Parathyroid adenoma (tissue), 2 donors: ENCODE measurements at regions not wholly inside any gene's neighbourhood (a gene's known extent, or its start where the extent isn't known, plus 50 kb on each side); places are given as distances from the start of the nearest gene placed in this dataset.

Experiments
- H2AFZ ChIP-seq: fragments of 300-600 bp; sonication (generic); one replicate; pipeline ENCODE4 v1.7.0; 2017; ENCODE audit warnings: antibody characterized with exemption, mild to moderate bottlenecking
- H3K27ac ChIP-seq: fragments of 300-600 bp; sonication (generic); one replicate; pipeline ENCODE4 v1.7.0; 2017
- H3K27me3 ChIP-seq: fragments of 300-600 bp; sonication (generic); one replicate; pipeline ENCODE4 v1.7.0; 2017; ENCODE audit warnings: low read length; ENCODE audit not compliant: control insufficient read depth, insufficient read depth
- H3K36me3 ChIP-seq: fragments of 300-600 bp; sonication (generic); one replicate; pipeline ENCODE4 v1.7.0; 2017; ENCODE audit warnings: low read length; ENCODE audit not compliant: control insufficient read depth, insufficient read depth
- H3K4me1 ChIP-seq: fragments of 300-600 bp; sonication (generic); one replicate; pipeline ENCODE4 v1.7.0; 2017; ENCODE audit warnings: control low read depth
- H3K4me2 ChIP-seq: fragments of 300-600 bp; sonication (generic); one replicate; pipeline ENCODE4 v1.7.0; 2017; ENCODE audit warnings: low read length
- H3K4me3 ChIP-seq: fragments of 300-600 bp; sonication (generic); one replicate; pipeline ENCODE4 v1.7.0; 2017; ENCODE audit warnings: low read depth, low read length
- H3K79me2 ChIP-seq: fragments of 300-600 bp; sonication (generic); one replicate; pipeline ENCODE4 v1.7.0; 2017; ENCODE audit warnings: control low read depth
- H3K9ac ChIP-seq: fragments of 300-600 bp; sonication (generic); one replicate; pipeline ENCODE4 v1.7.0; 2017; ENCODE audit warnings: mild to moderate bottlenecking
- H3K9me3 ChIP-seq: fragments of 300-600 bp; sonication (generic); one replicate; pipeline ENCODE4 v1.7.0; 2017; ENCODE audit warnings: low read length; ENCODE audit not compliant: control insufficient read depth
- CTCF ChIP-seq: fragments of 300-600 bp; sonication (generic); IDR thresholded peaks from one replicate; pipeline ENCODE4 v1.7.0; 2017; ENCODE audit warnings: antibody characterized with exemption, mild to moderate bottlenecking
- donor health status: primary hyperparathyroidism.

DNA sequence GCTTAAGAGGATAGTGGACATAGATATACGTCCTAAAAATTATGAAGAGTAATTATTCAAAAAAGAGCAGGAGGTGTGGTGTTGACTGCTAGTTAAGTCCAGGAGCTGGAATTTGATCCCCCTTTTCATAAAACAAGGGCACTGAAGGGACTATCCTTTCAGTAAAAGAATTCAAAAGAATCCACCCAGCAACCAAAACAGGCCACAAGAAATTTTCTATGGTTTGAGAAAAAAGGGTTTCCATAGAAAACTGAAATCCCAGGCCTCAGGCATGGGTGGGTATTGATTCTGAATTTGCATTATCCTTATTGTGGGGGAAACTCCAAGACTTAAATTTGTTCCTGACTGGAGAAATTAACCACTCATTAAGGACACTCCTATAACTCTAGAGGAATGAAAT lies 269.0 kb upstream of the MPDZ start:
- H3K27ac ChIP-seq: no peak overlapping the region
- TF ChIP-seq CTCF: no peak
- H3K27me3 ChIP-seq: no peaks in the 10 kb centered on the region
- no peaks in the 10 kb centered on the region for H3K4me1 ChIP-seq
- H3K79me2 ChIP-seq: no peaks in the 10 kb centered on the region
- H2AFZ ChIP-seq: no peak overlapping the region
- H3K4me3 ChIP-seq: no peak overlapping the region
- no peaks in the 10 kb centered on the region for H3K36me3 ChIP-seq
- H3K9me3 ChIP-seq: no peaks in the 10 kb centered on the region
- H3K9ac ChIP-seq: no peak overlapping the region
- no peak overlapping the region for H3K4me2 ChIP-seq

DNA sequence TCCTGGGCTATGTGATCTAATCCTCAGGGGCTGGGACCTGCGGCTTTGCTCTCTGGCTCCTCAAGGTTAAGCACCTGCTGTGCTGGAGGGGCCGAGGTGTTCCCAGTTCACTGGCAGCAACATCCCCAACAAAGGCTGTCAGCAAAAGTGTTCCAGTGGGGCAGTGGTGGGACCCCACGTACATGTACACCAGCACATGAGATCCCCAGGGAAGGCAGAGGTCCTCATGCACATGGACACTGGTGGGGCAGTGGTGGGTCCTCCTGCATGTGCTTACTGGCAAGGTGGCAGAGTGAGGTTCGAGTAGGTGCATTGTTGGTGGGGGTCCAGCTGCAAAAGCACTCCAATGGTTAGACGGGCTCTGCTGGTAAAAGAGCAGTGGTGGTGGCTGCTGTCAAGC lies 255.6 kb upstream of the MPDZ start:
- H3K27ac ChIP-seq: no peak overlapping the region
- no peaks in the 10 kb centered on the region for H3K79me2 ChIP-seq
- H3K4me1 ChIP-seq: no peaks in the 10 kb centered on the region
- no peak for TF ChIP-seq CTCF
- H3K4me3 ChIP-seq: no peak overlapping the region
- no peaks in the 10 kb centered on the region for H3K9me3 ChIP-seq
- H3K9ac ChIP-seq: no peak overlapping the region
- no peaks in the 10 kb centered on the region for H3K36me3 ChIP-seq
- H3K4me2 ChIP-seq: no peak overlapping the region
- no peaks in the 10 kb centered on the region for H3K27me3 ChIP-seq
- H2AFZ ChIP-seq: no peak overlapping the region

DNA sequence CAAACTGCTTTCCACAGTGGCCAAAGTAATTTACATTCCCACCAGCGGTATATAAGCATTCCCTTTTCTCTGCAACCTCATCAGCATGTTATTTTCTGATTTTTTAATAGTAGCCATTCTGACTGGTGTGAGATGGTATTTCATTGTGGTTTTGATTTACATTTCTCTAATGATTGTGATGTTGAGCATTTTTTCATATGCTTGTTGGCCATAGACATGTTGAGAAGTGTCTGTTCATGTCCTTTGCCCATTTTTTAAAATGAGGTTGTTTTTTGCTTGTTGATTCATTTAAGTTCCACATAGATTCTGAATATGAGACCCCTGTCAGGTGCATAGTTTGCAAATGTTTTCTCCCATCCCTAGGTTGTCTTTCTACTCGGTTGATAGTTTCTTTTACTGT lies 254.5 kb upstream of the MPDZ start:
- Histone ChIP-seq H3K27ac (no peak overlapping the region), H3K79me2 (no peaks in the 10 kb centered on the region), H3K9me3 (no peaks in the 10 kb centered on the region), H3K4me3 (no peak overlapping the region), H3K27me3 (no peaks in the 10 kb centered on the region), H3K9ac (no peak overlapping the region), H3K36me3 (no peaks in the 10 kb centered on the region), H2AFZ (no peak overlapping the region), H3K4me2 (no peak overlapping the region), H3K4me1 (no peaks in the 10 kb centered on the region)
- TF ChIP-seq CTCF: no peak

- no peaks in the 10 kb centered on the region for H3K79me2 ChIP-seq
- no peak overlapping the region for H3K4me3 ChIP-seq
- no peak overlapping the region for H2AFZ ChIP-seq
- H3K9ac ChIP-seq: no peak overlapping the region
- no peaks in the 10 kb centered on the region for H3K4me1 ChIP-seq
- H3K27me3 ChIP-seq: no peaks in the 10 kb centered on the region
- H3K27ac ChIP-seq: no peak overlapping the region
- no peaks in the 10 kb centered on the region for H3K36me3 ChIP-seq
- no peak overlapping the region for H3K4me2 ChIP-seq
- H3K9me3 ChIP-seq: no peaks in the 10 kb centered on the region
- TF ChIP-seq CTCF: no peak
These were observed 252.9 kb upstream of the MPDZ start for GRCh38 chr9:13532407-13532806.

DNA sequence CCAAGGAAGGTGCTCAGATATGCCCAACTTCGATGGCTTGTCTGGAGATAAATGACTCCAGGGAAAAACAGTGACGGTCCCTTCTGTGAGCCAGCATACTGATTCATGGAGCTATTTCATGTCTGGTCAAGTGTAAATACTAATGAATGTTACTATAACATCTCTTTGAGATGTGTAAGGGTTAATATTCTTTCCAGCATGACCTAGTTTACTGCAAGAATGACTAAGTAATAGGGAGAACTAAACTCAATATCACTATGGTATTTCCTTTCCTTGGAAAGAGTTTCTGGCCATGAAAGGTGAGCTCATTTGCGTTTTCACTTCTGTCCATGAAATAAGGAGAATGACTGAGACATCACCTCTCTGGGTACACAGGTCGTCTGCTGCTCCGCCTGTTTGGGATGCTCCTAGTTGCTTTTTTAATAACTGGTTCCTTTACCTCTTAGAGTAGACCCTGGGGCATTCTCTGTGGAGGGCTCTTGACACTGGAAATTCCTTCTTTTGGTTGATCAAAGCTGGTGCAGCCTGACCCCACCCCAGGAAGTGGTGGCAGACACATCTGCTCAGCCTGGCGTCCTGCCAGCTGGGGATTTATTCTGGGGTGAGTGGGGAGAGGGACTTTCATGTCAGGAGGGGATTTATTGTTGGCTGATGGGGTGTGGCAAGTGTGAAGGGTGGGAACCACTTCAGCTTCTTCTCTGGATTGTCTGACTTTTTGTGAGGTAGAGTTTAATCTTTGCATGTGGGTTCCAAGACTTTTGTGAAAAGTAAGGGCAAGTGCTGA lies 250.0 kb upstream of the MPDZ start:
- H3K9ac ChIP-seq: no peak overlapping the region
- H3K36me3 ChIP-seq: no peaks in the 10 kb centered on the region
- TF ChIP-seq CTCF: no peak

More for the DNA sequence above, 250.0 kb upstream of the MPDZ start:
- H3K4me1 ChIP-seq: no peaks in the 10 kb centered on the region
- H3K27me3 ChIP-seq: no peaks in the 10 kb centered on the region
- no peak overlapping the region for H3K4me2 ChIP-seq
- no peak overlapping the region for H2AFZ ChIP-seq
- no peaks in the 10 kb centered on the region for H3K9me3 ChIP-seq
- no peak overlapping the region for H3K4me3 ChIP-seq
- no peaks in the 10 kb centered on the region for H3K79me2 ChIP-seq
- no peak overlapping the region for H3K27ac ChIP-seq
